ENCODE measurements at regions not wholly inside any gene's neighbourhood (a gene's known extent, or its start where the extent isn't known, plus 50 kb on each side); places are given as distances from the start of the nearest gene placed in this dataset.

DNA sequence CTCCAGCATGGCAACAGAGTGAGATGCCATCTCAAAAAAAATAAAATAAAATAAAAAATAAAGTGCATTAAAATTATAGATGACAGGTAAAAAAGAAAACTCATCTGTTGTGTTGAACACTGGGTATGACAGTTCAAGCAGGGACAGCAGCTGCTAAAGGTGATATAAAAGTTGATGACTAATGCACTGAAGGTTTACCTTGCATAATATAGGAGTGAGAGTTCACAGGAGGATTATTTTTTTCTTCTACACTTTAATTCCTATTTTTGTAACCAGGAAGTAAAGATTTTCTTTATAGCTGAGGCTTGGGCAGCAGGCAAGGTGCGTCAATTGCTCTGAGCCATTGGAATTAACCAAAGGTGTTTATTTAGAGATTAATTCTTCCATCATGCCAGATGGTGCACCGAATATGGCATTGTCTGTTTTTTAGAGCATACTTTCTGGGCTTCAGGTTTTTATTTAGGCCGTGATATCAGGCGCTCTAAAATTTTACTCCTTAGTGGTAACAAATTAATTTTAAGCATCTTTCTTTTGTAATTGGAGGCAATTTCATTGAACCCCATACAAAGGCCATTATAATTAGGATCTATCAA lies 337.0 kb upstream of the SLC10A2 start:
- DNase-seq = no peak

DNA sequence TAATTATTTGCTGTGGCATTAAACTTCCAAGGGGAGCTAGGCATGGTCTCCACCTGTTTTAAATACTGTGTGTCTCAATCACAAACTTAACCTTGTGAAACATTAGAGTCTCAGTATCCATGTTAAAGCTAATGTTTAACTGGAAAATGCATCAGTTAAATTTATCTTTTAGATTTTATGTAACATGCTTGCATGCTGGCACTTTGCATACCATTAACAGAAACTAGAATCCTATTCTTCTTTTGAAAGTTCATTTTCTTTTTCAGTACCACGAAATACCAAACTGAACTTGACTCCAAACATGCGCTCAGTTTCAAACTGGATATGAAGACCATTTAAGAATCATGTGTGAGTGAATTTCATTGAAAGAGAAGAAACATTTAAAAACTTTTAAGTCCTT lies 328.9 kb upstream of the SLC10A2 start:
- DNase-seq = no peak

DNA sequence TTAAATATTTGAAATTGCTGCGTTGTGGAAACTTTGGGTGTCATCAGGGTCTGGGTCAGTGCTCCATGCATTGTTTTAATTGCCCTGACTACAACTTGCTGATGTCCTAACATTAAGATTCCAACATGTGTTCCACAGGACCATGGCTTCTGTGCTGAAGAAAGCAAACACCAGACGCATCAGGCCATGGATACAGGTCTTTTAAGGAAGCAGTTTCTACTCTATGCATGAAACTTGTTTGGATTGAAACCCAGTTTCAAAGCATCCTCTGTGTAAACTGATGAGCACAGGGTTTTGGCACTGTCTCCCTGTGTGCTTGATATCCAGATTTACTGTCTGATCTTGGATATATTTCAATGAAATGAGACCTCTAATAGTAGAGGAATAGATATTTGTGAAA lies 328.4 kb upstream of the SLC10A2 start:
- DNase-seq = no peak

DNA sequence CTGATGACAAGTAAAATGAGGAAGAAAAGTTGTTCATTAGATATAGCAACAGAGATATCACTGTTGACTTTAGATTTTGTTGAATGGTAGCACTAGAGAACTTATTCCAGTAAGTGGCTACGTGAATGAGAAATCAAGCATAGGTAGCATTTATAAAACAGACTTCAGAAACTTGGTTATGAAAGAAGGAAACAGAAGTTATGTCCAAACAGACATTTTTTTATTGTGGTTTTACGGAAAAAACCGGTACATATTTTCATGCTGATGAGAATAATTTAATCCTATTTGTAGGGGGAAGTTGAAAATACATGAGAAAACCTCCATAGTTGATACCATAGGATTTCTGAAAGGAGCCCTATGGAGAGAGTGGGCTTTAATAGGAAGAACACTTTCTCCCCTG lies 325.7 kb upstream of the SLC10A2 start:
- DNase-seq = no peak

DNA sequence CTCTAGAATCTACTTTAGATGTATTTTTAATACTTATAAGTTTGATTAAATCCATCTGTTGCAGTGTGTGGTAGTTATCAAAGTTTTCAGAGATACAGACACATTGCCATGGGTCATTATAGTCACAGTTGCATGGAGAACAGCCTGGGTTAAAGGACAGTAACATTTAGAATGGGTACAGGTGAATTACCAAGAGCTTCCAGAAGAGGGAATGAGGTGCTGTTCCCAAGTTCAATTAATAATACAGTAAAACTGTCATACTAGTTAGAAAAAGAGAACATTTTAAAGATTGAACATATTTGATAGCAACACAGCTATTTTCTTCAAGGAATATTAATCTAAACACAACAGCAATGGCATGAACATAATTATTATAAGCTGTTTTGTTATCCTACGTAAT lies 322.6 kb upstream of the SLC10A2 start:
- no peak for DNase-seq

DNA sequence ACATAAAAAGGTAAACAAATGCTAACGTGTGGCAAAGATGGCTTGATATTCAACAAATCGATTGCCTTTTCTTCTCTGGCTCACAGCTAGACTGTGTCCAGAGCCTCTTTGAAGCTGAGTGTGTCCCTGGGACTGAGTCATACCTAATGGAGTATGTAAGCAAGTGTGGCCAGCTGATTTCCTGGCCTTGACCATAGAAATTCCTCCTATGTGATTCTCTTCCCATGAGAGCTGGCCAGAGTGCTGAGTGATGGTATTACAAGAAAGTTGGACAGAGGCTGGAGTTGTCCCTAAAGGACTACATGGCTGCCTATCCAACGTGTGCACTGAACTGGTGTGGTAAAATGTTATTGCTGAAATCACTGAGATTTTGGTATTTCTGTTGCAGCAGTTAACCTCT lies 320.1 kb upstream of the SLC10A2 start:
- no peak for DNase-seq

DNA sequence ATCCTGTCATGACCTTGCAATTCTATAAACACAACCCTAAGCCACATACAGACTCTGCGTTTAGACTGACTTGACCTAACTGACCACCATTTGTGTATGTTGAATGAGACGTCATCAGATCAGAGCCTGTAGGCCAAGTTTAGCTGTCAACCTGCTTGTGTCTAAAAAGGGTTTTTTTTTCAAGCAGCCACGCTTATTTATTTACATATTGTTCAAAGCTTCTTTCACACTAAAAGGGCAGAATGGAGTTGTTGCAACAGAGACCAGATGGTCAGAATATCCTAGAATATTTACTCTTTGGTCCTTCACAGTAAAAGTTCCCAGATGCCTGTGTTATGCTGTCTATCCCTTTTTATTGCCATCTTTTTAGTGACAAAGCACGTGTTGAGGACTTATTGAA lies 307.7 kb upstream of the SLC10A2 start:
- no peak for DNase-seq

DNA sequence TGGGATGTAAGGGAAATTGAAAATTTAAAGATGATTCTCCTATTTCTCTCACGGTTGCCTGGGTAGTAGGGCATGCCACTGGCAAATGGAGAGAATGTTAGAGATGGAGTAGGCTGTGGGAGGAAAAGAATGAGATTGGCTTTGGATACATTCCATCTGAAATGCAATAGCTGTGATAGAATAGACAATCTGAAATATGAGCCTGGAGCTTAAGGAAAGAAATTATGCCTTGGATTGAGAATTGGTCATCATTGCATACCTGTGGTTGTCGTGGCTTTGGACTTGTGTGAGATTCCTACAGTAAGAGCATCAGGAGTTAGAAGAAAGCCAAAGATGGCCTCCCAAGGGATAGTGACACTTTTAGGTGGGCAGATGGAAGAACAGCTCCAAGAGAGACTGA lies 305.1 kb upstream of the SLC10A2 start:
- no peak for DNase-seq

DNA sequence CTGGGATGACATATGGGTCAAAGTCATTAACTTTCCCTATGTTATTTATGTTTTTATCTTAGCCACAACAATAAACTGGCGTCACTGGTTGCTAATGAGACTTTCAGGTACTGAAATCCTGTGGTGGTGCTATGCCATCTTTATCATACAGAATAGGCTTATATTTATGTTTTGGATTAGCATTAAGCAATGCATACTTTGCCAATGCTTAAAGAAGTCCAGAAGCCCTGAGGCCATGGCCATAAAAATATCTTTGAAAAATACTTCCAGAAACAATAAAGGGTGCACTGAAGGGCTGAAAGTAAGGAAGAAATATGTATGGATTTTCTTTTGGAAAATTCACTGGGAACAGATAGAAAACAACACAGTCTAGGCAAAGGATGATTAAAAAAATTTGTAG lies 304.6 kb upstream of the SLC10A2 start:
- no peak for DNase-seq

DNA sequence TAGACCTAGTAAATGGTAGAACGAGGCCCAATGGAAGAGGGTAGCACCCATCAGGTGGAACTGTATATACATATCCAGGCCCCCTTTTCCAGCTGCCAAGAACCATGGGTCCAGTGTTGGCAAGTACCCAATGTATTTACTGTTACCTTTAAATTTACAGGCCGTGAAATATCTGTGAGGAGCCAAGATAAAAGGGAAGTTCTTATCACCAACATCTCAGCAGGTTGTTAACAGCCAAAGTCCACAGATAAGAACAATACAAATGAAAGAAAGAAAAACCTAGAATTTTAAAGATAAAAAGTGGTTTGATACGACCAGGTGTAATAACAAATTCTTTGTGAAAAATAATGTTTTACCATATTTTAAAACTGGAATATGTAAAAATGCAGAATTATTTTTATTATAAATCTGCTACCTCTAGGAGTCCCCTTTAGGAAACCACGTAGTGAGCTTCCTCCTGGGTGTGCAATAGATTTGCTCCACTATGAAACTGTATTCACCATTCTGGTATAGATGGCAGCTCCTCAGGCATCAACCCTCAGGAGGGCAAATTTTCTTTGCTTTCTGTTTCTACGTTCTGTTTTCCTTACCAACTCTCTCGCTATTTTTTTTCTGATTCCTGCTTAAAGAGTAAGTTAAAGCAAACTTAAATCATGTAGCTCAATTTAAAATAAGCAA lies 292.2 kb upstream of the SLC10A2 start:
- no peak for DNase-seq

DNA sequence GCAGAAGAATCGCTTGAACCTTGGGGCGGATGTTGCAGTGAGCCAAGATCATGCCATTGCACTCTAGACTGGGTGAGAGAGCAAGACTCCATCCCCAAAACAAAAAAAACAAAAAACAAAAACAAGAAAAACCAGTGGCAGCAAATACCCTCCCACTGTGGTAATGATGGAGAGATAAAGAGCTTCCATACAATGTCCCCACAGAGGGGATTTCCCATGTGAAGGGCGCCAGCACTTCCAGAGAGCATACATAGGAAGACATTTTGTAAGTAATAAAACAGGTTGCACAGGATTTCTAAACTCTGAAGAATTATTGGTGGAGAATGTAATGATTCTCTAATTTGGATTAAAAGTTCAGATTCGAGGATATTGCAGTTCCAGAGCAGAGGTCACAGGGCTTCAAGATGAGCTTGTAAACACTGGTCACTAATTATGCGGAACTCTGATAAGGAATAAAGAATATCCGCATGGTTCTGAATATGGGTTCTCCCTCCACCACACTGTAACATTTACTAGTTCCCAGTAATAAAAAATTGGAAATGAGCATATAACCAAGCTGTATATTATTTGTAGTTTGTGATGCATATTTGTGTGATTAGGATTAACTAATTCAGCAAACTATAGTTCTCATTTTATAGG lies 290.1 kb upstream of the SLC10A2 start:
- no peak for DNase-seq

DNA sequence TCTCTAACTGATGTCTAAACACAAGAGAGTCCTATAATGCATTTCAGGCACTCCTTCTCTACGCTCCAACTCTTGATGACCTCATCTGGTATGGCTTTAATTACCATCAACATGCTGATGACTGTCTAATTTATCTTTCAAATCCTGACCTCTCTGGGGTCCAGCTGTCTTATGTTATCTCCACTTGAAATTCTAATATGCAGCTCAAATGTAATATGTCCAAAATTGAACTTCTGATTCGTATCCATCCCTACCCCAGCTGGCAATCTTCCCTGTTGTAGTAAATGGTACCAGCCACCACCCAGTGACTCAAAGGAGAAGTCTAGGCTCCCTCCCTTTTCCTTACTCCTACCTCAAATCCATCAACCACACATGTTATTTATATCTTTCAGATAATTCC lies 288.0 kb upstream of the SLC10A2 start:
- DNase-seq = no peak

DNA sequence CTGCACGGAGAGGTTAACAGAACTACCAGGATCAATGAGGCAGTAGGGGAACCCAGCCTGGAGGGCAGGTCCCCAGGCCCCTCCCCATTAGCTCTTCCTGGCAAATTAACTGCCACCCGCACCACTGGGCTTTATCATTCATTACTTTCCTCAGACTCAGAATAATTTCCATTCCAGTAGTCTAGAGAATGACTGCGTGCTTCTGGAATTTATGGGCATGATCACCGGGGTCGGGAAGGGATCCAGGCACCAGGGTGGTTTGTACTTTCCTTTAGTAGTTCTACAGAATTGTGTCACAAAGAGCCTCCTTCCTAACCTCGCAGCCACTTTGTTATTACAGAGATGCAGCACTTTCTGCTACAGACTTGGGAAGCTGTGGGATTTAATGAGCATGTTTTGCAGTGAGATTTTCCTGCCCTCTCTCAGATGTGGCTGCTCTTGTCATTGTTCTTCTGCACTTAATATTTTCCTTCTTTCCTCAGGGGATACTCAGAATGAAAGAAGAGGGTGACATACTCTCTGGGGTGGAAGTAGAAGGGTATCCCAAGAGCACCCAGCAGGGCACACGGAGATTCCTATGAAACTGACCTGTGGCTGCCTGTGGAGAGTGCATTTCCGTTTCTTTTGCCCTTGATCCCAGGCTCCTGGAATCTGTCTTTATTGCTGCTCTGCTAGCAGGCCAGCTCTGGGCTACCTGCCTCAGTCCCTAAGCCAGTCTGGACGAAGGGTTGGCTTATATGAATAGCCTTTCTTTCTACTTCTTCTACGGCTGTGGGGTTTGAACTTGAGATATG lies 285.0 kb upstream of the SLC10A2 start:
- no peak for DNase-seq

DNA sequence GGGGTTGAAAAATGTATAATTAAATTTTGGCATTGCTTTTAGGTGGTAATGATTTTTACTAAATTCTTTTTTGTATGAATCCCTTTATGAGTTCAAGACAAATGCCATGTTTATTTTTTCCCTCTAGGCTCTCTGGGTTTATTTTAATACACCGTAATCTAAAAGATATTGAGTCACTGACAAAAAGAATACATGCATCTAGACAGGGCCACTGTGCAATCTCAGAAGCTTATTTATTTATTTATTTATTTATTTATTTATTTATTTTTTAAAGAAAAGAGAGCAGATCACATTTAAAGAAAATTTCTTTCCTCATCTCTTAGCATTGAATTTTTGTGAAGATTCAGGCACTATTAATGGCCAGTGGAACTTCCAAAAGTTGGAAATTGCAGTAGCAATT lies 283.9 kb upstream of the SLC10A2 start:
- DNase-seq = no peak

DNA sequence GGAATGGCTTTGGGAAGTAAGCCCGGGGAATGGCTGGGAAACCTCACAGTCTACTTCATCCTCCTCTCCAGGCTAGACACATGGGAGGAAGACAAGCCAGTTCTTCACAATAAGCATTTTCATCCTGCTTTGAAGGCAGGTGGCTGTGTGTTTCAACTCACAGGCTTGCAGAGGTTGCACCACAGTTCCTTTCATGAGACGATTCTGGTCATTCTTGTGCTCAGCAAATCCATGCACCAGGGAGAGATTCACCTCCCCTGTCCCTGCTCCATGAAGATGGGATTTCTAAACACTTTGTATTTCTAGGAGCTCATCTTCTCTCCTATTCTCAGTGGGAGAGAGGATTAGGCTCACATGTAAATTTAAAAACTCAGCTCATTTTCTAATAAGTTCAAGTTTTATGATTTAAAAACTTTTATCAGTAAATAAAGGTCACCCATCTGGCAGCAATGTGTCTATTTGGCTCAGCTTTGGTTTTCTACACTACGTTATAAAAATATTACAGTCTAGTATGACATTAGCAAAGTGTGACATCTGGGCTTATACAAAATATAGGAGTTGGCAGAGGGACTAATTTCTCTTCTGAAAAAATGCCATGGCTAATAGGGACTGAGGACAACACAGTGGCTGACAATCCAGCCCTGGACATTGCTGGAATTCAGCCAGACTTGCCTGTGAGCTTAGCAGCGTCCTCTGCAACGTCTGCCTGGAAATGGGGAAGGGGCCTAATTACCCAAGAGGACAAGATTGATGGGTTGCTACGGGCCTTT lies 283.2 kb upstream of the SLC10A2 start:
- DNase-seq = no peak

DNA sequence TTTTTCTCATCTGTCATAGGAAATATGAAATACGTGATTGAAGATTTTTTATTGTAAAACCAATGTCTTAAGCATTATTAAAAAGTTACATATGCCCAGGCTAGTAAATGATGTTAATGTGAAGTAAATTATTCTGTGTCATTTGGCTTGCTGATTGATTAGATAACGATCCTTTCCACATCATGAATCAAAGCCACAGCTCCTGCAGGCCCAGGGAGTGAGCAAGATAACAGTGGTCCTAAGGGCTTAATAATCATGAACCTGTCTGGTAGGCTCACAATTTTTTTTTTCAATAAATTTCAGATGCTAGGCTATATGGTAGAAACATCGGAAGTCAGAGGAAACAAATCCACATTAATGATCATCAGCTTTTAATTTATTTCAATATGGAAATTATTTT lies 269.0 kb upstream of the SLC10A2 start:
- no peak for DNase-seq

DNA sequence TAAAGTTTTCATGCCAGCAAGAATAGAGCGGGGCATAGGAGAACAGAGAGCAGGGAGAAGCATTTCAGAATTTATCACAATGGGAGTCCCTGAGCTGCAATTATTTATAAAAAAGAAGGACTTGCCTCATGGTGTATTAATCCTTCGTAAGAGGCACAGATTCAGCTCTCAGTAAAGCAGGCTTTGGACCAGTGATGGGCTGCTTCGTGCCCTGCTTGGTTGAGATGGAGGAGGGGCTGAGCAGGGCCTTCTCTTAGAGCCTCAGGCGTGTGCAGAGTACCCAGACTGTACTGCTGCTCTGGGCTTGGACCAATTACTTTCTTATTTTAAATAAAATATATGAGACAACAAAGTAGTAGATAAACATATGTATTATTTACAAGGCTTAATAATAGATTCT lies 265.7 kb upstream of the SLC10A2 start:
- DNase-seq = no peak

DNA sequence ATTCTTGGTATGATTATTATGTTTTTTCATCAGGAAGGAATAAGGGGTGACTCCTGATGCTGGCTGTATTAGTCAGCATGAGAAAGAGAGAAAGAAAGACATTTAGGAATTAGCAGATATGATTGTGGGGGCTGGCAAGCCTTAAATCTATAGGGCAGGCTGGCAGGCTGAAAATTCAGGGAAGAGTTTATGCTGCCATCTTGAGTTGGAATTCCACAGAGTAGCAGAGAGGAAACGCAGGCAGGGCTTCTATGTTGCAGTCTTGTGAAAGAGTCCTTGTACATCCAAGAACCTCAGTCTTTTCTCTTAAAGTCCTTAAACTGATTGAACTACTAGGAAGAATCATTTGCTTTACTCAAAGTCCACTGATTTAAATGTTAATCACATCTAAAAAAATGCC lies 262.7 kb upstream of the SLC10A2 start:
- no peak for DNase-seq

DNA sequence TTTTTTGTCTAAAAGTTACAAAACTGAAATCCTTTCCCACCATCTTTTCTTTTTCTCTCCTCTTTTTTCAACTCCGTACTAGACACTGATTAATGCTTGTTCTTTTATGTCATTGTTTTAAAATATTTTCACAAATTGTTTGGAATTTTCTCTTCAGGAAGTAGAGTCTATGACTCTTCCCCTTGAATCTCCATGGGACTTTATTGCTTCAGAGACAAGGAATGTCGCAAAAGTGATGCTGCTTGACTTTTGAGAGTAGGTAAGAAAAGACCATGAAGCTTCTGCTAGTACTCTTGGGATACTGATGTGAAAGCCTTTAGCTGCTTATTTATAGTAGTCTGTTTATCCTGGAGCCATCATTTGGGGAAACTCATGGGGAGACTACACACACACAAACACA lies 260.1 kb upstream of the SLC10A2 start:
- DNase-seq = no peak

DNA sequence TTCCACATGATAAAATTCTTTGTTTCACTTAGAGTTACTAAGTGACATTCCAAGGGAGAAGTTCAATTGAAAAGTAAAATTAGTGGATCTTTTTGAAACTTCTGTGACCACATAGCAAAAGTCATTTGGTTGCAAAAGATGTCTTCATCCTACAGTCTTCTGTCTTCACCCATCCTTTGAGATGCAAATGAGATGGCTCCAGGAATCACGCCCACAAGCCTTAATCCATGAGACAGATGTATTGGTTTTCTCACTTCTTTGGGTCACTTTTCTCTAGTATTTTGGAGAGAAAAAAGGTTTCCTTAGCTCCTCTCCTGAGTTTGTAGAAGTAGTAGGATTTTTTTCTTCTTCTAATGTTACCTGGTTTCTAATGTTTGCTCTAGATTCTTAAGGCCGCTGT lies 259.5 kb upstream of the SLC10A2 start:
- DNase-seq = no peak

DNA sequence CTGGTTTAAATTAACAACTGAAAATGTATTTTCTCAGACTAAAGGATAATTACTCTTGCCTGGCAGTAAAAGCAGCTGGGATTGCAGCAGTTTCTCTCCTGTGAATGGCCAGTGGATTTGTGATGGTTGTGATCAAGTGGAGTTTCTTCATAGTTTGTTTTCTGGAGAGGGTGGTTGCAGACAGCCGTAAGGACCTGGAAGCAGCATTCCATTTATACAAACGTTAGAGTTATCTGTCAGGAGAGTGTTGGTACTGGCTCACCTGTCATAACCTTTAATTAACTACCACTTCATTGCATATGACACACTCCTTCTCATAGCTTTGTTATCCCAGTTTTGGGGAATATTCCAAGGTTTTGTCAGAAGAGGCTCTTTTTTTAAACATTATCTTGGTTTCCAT lies 258.4 kb upstream of the SLC10A2 start:
- no peak for DNase-seq

DNA sequence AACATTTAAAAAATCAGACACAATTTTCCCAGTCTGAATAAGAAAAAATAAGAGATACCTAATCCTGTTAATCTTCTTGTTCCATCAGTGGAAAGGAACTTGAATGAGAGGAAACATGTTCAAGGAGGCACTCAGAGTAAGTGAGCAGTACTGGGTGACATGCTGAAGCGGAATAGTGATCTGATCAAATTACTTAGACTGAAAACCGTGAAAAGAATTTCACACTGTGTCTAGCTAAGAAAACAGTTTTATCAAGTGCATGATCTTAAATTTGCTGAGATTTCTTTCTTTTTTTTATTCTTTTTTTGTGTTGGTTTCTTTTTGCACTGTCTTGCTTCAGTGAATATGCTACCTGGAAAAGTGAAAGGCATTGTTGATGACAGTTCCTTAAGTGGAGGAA lies 249.5 kb upstream of the SLC10A2 start:
- no peak for DNase-seq

DNA sequence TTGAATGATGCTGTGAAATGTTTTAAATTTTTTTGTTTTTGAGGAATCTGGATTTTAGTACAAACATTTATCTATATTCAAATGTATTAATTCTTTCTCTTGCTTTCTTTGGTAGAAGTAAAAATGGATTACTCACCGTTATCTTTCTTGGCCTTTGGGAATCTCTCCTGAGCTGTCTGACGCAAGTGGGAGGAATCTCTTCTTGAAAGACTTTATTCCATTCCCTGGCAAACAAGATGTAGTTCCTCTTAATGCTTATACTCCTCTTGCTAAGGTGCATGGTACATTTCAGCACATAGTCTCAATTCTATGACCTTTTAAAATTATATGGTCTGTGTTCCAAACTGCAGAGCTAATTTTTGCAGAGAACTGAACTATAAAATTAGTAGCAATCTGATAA lies 246.2 kb upstream of the SLC10A2 start:
- DNase-seq = no peak
